ENCODE measurements at regions not wholly inside any gene's neighbourhood (a gene's known extent, or its start where the extent isn't known, plus 50 kb on each side); places are given as distances from the start of the nearest gene placed in this dataset.

GRCh38 chr1:113194846-113195830, 122.1 kb downstream of the LRIG2 start:
- no peak for TF ChIP-seq EZH2 (IDR thresholded peaks at IDR 0.05; ENCODE audit: insufficient read depth, low read length)
- no peak for TF ChIP-seq CTCF (IDR thresholded peaks at IDR 0.05; ENCODE audit: insufficient read depth, low read depth, low read length)
- no peak overlapping the region for H3K4me3 ChIP-seq (ENCODE audit: insufficient read depth, low read depth, low read length)
- H3K4me1 ChIP-seq (ENCODE audit: insufficient read depth, low read length), result no peaks in the 10 kb centered on the region
- no peak overlapping the region for H2AFZ ChIP-seq (ENCODE audit: low read depth, low read length)
- Mint-ChIP-seq H3K9me3 (ENCODE audit: unreplicated experiment) (peaks cover 7% of the 10 kb centered on the region), H3K4me3 (ENCODE audit: unreplicated experiment) (no peak overlapping the region), H3K27me3 (ENCODE audit: low read depth, unreplicated experiment) (no peaks in the 10 kb centered on the region), H3K36me3 (ENCODE audit: low read depth, unreplicated experiment) (no peaks in the 10 kb centered on the region), H3K27ac (ENCODE audit: unreplicated experiment) (no peak overlapping the region), H3K4me1 (ENCODE audit: low read depth, unreplicated experiment) (peaks cover 3% of the 10 kb centered on the region)
- H3K9ac ChIP-seq (ENCODE audit: low read length), result no peak overlapping the region
- H3K9me3 ChIP-seq (ENCODE audit: insufficient read depth, low read depth, low read length), result peaks cover 2% of the 10 kb centered on the region
- DNase-seq (ENCODE audit: low read depth) (no peak), FAIRE-seq (no peak)
- H4K20me1 ChIP-seq (ENCODE audit: insufficient read depth, low read length), result no peaks in the 10 kb centered on the region
- H3K4me2 ChIP-seq (ENCODE audit: low read length), result no peak overlapping the region
- peaks cover 2% of the 10 kb centered on the region for H3K27me3 ChIP-seq (ENCODE audit: insufficient read depth, low read length)
- H3K79me2 ChIP-seq (ENCODE audit: insufficient read depth, low read length), result no peaks in the 10 kb centered on the region
- H3K36me3 ChIP-seq (ENCODE audit: insufficient read depth, low read length), result no peaks in the 10 kb centered on the region
- no peak overlapping the region for H3K27ac ChIP-seq (ENCODE audit: low read depth, low read length)

- Histone ChIP-seq H3K36me3 (ENCODE audit: insufficient read depth, low read length) (no peaks in the 10 kb centered on the region), H3K9ac (ENCODE audit: low read length) (no peak overlapping the region), H3K4me1 (ENCODE audit: insufficient read depth, low read length) (no peaks in the 10 kb centered on the region), H3K4me3 (ENCODE audit: insufficient read depth, low read depth, low read length) (no peak overlapping the region), H3K4me2 (ENCODE audit: low read length) (no peak overlapping the region), H3K79me2 (ENCODE audit: insufficient read depth, low read length) (no peaks in the 10 kb centered on the region), H4K20me1 (ENCODE audit: insufficient read depth, low read length) (no peaks in the 10 kb centered on the region), H3K27ac (ENCODE audit: low read depth, low read length) (no peak overlapping the region), H3K9me3 (ENCODE audit: insufficient read depth, low read depth, low read length) (no peaks in the 10 kb centered on the region), H3K27me3 (ENCODE audit: insufficient read depth, low read length) (peaks cover 2% of the 10 kb centered on the region), H2AFZ (ENCODE audit: low read depth, low read length) (no peak overlapping the region)
- no peaks in the 10 kb centered on the region for H3K4me1 Mint-ChIP-seq (ENCODE audit: low read depth, unreplicated experiment)
- TF ChIP-seq CTCF (IDR thresholded peaks at IDR 0.05; ENCODE audit: insufficient read depth, low read depth, low read length) (no peak), EZH2 (IDR thresholded peaks at IDR 0.05; ENCODE audit: insufficient read depth, low read length) (no peak)
- peaks cover 6% of the 10 kb centered on the region for H3K9me3 Mint-ChIP-seq (ENCODE audit: unreplicated experiment)
- FAIRE-seq (no peak), DNase-seq (ENCODE audit: low read depth) (no peak)
- no peaks in the 10 kb centered on the region for H3K36me3 Mint-ChIP-seq (ENCODE audit: low read depth, unreplicated experiment)
- H3K27ac Mint-ChIP-seq (ENCODE audit: unreplicated experiment), result no peak overlapping the region
- H3K4me3 Mint-ChIP-seq (ENCODE audit: unreplicated experiment), result no peak overlapping the region
- no peaks in the 10 kb centered on the region for H3K27me3 Mint-ChIP-seq (ENCODE audit: low read depth, unreplicated experiment)
Measured at GRCh38 chr1:113197719-113198330, 124.8 kb downstream of the LRIG2 start.
